Neutrophil (primary cell): ENCODE measurements at regions not wholly inside any gene's neighbourhood (a gene's known extent, or its start where the extent isn't known, plus 50 kb on each side); places are given as distances from the start of the nearest gene placed in this dataset.

Experiments used
- H3K27ac ChIP-seq: fragments of 200-600 bp; sonication (generic); 2 replicates; pipeline ENCODE4 v1.5.1; 2016; ENCODE audit warnings: mild to moderate bottlenecking, moderate library complexity
- H3K27me3 ChIP-seq: fragments of 200-600 bp; sonication (generic); 2 replicates; pipeline ENCODE4 v1.6.0; 2016; ENCODE audit warnings: mild to moderate bottlenecking
- H3K36me3 ChIP-seq: fragments of 200-600 bp; sonication (generic); 2 replicates; pipeline ENCODE4 v1.5.1; 2017
- H3K4me1 ChIP-seq, 2 experiments: fragments of 200-600 bp in 1 of 2; sonication (generic) in 1 of 2; 1 replicate in 1 of 2; 2 replicates in 1 of 2; pipeline versions ENCODE4 v1.5.1 to v1.6.1; 2013 to 2016; ENCODE audit warnings: low read depth in 1 of 2, low read length in 1 of 2, mild to moderate bottlenecking in 1 of 2, moderate library complexity in 1 of 2; ENCODE audit not compliant: control insufficient read depth in 1 of 2, insufficient read depth in 1 of 2
- H3K4me3 ChIP-seq, 2 experiments: fragments of 200-600 bp in 1 of 2; sonication (generic) in 1 of 2; 1 replicate in 1 of 2; 2 replicates in 1 of 2; pipeline ENCODE4 v1.5.1; 2013 to 2016; ENCODE audit warnings: low read depth in 1 of 2, low read length in 1 of 2, mild to moderate bottlenecking in 1 of 2, moderate library complexity in 1 of 2
- H3K9me3 ChIP-seq: fragments of 200-600 bp; sonication (generic); 2 replicates; pipeline ENCODE4 v1.5.1; 2016
- TF ChIP-seq, protein P1 (sequence below): fragments of 200-600 bp; sonication (generic); IDR thresholded peaks from 2 replicates; pipeline ENCODE4 v1.5.1; 2016; ENCODE audit warnings: antibody characterized with exemption

DNA sequence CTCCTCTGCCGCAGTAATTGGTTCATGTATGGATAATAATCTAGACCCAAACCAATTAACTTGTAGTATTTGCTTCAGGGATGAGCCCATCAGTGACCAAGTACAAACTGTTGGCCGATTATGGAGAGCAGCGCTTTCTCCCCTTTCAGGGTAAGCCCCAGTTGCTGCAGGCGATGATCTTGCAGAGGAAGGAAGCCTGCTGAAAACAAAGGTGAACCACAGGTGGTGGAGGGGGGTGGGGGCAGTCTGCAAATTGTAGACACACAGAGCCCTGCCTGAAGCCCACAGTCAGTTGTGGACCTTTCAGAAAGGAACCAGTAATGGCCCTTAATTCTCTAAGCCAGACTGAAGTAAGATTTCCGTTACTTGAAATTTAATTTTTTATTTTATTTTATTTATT, 167.9 kb upstream of the JARID2 start:
- no peaks in the 10 kb centered on the region for H3K9me3 ChIP-seq
- H3K27ac ChIP-seq = no peak overlapping the region

DNA sequence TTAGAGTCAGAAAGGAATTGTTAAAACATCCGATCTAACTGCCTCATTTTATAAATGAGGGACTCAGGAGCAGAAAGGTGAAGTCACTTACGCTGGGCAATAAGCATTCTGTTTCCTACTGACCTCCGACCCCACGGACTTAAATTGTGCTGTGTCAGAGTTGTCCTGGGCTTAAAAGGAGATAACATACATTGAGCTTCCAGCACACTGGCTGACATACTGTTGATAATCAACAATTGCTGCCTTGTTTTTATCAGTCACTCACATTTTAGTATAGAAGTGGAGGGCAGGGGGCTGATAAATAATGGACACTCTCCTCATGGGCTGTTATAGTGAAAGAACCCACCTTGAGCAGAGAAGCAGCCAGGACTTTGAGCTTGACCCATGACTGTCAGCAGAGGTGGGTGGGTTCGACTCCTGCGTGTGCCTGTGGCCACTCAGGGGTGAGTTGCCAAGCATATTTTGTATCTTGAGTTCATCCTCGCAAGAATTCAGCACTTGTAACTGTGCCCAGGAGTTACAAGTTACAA, 166.5 kb upstream of the JARID2 start:
- Histone ChIP-seq H3K27ac (no peak overlapping the region), H3K4me1 (peaks cover 14 to 18% of the 10 kb centered on the region in 2 experiments), H3K36me3 (no peaks in the 10 kb centered on the region), H3K27me3 (no peaks in the 10 kb centered on the region), H3K4me3 (no peak overlapping the region), H3K9me3 (no peaks in the 10 kb centered on the region)
- TF ChIP-seq, protein P1, sequence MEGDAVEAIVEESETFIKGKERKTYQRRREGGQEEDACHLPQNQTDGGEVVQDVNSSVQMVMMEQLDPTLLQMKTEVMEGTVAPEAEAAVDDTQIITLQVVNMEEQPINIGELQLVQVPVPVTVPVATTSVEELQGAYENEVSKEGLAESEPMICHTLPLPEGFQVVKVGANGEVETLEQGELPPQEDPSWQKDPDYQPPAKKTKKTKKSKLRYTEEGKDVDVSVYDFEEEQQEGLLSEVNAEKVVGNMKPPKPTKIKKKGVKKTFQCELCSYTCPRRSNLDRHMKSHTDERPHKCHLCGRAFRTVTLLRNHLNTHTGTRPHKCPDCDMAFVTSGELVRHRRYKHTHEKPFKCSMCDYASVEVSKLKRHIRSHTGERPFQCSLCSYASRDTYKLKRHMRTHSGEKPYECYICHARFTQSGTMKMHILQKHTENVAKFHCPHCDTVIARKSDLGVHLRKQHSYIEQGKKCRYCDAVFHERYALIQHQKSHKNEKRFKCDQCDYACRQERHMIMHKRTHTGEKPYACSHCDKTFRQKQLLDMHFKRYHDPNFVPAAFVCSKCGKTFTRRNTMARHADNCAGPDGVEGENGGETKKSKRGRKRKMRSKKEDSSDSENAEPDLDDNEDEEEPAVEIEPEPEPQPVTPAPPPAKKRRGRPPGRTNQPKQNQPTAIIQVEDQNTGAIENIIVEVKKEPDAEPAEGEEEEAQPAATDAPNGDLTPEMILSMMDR = no peak

More for the DNA sequence above, 167.9 kb upstream of the JARID2 start:
- Histone ChIP-seq H3K36me3 (no peaks in the 10 kb centered on the region), H3K4me3 (no peak overlapping the region), H3K4me1 (peaks cover 3 to 4% of the 10 kb centered on the region in 2 experiments), H3K27me3 (no peaks in the 10 kb centered on the region)
- TF ChIP-seq, protein P1 = no peak

- Histone ChIP-seq H3K36me3 (no peaks in the 10 kb centered on the region), H3K9me3 (no peaks in the 10 kb centered on the region)
These were observed 165.0 kb upstream of the JARID2 start for GRCh38 chr6:15080895-15081294.

GRCh38 chr6:15081447-15081846, 164.4 kb upstream of the JARID2 start:
- Histone ChIP-seq H3K27me3 (no peaks in the 10 kb centered on the region), H3K36me3 (no peaks in the 10 kb centered on the region), H3K27ac (no peak overlapping the region), H3K4me1 (peaks cover 34 to 39% of the 10 kb centered on the region in 2 experiments), H3K9me3 (no peaks in the 10 kb centered on the region), H3K4me3 (no peak overlapping the region)
- TF ChIP-seq, protein P1 = no peak

More at GRCh38 chr6:15080895-15081294, 165.0 kb upstream of the JARID2 start:
- TF ChIP-seq, protein P1 = no peak
- no peaks in the 10 kb centered on the region for H3K27me3 ChIP-seq
- peaks cover 29 to 33% of the 10 kb centered on the region in 2 experiments for H3K4me1 ChIP-seq
- H3K27ac ChIP-seq = no peak overlapping the region
- no peak overlapping the region for H3K4me3 ChIP-seq

GRCh38 chr6:15082708-15083107, 163.2 kb upstream of the JARID2 start:
- H3K36me3 ChIP-seq = no peaks in the 10 kb centered on the region
- TF ChIP-seq, protein P1 = no peak
- H3K27ac ChIP-seq = no peak overlapping the region
- no peak overlapping the region for H3K4me3 ChIP-seq
- H3K4me1 ChIP-seq = peaks cover 47 to 51% of the 10 kb centered on the region in 2 experiments
- H3K9me3 ChIP-seq = no peaks in the 10 kb centered on the region
- H3K27me3 ChIP-seq = no peaks in the 10 kb centered on the region
